Parathyroid adenoma (tissue), 2 donors: ENCODE measurements at regions not wholly inside any gene's neighbourhood (a gene's known extent, or its start where the extent isn't known, plus 50 kb on each side); places are given as distances from the start of the nearest gene placed in this dataset.

ENCODE experiments used
- H2AFZ ChIP-seq: fragments of 300-600 bp; sonication (generic); one replicate; pipeline ENCODE4 v1.7.0; 2017; ENCODE audit warnings: antibody characterized with exemption, mild to moderate bottlenecking
- H3K27ac ChIP-seq: fragments of 300-600 bp; sonication (generic); one replicate; pipeline ENCODE4 v1.7.0; 2017
- H3K27me3 ChIP-seq: fragments of 300-600 bp; sonication (generic); one replicate; pipeline ENCODE4 v1.7.0; 2017; ENCODE audit warnings: low read length; ENCODE audit not compliant: control insufficient read depth, insufficient read depth
- H3K36me3 ChIP-seq: fragments of 300-600 bp; sonication (generic); one replicate; pipeline ENCODE4 v1.7.0; 2017; ENCODE audit warnings: low read length; ENCODE audit not compliant: control insufficient read depth, insufficient read depth
- H3K4me1 ChIP-seq: fragments of 300-600 bp; sonication (generic); one replicate; pipeline ENCODE4 v1.7.0; 2017; ENCODE audit warnings: control low read depth
- H3K4me2 ChIP-seq: fragments of 300-600 bp; sonication (generic); one replicate; pipeline ENCODE4 v1.7.0; 2017; ENCODE audit warnings: low read length
- H3K4me3 ChIP-seq: fragments of 300-600 bp; sonication (generic); one replicate; pipeline ENCODE4 v1.7.0; 2017; ENCODE audit warnings: low read depth, low read length
- H3K79me2 ChIP-seq: fragments of 300-600 bp; sonication (generic); one replicate; pipeline ENCODE4 v1.7.0; 2017; ENCODE audit warnings: control low read depth
- H3K9ac ChIP-seq: fragments of 300-600 bp; sonication (generic); one replicate; pipeline ENCODE4 v1.7.0; 2017; ENCODE audit warnings: mild to moderate bottlenecking
- H3K9me3 ChIP-seq: fragments of 300-600 bp; sonication (generic); one replicate; pipeline ENCODE4 v1.7.0; 2017; ENCODE audit warnings: low read length; ENCODE audit not compliant: control insufficient read depth
- CTCF ChIP-seq: fragments of 300-600 bp; sonication (generic); IDR thresholded peaks from one replicate; pipeline ENCODE4 v1.7.0; 2017; ENCODE audit warnings: antibody characterized with exemption, mild to moderate bottlenecking
- donor health status: primary hyperparathyroidism.

- Histone ChIP-seq H3K4me3 (no peak overlapping the region), H3K4me1 (no peaks in the 10 kb centered on the region), H3K36me3 (no peaks in the 10 kb centered on the region), H3K79me2 (no peaks in the 10 kb centered on the region), H3K4me2 (no peak overlapping the region), H3K27ac (no peak overlapping the region), H2AFZ (no peak overlapping the region), H3K9ac (no peak overlapping the region), H3K27me3 (no peaks in the 10 kb centered on the region), H3K9me3 (no peaks in the 10 kb centered on the region)
- no peak for TF ChIP-seq CTCF
Observed at GRCh38 chr11:19632499-19632834, 80.2 kb upstream of the NAV2 start.

- Histone ChIP-seq H3K27ac (no peak overlapping the region), H3K4me1 (no peaks in the 10 kb centered on the region), H3K9me3 (no peaks in the 10 kb centered on the region), H2AFZ (no peak overlapping the region), H3K36me3 (no peaks in the 10 kb centered on the region), H3K9ac (no peak overlapping the region), H3K79me2 (no peaks in the 10 kb centered on the region), H3K4me3 (no peak overlapping the region), H3K27me3 (no peaks in the 10 kb centered on the region), H3K4me2 (no peak overlapping the region)
- TF ChIP-seq CTCF, result no peak
Observed at GRCh38 chr11:19631712-19632498, 80.7 kb upstream of the NAV2 start.

- Histone ChIP-seq H3K27ac (no peak overlapping the region), H3K79me2 (no peaks in the 10 kb centered on the region), H3K27me3 (no peaks in the 10 kb centered on the region), H3K4me1 (no peaks in the 10 kb centered on the region), H3K36me3 (no peaks in the 10 kb centered on the region), H2AFZ (no peak overlapping the region), H3K9ac (no peak overlapping the region), H3K4me2 (no peak overlapping the region), H3K9me3 (no peaks in the 10 kb centered on the region), H3K4me3 (no peak overlapping the region)
- TF ChIP-seq CTCF, result no peak
Observed at GRCh38 chr11:19628018-19628417, 84.6 kb upstream of the NAV2 start.

- Histone ChIP-seq H3K4me3 (no peak overlapping the region), H3K36me3 (no peaks in the 10 kb centered on the region), H3K4me2 (no peak overlapping the region), H3K27me3 (no peaks in the 10 kb centered on the region), H3K9me3 (no peaks in the 10 kb centered on the region), H3K27ac (no peak overlapping the region), H3K9ac (no peak overlapping the region), H3K79me2 (no peaks in the 10 kb centered on the region), H2AFZ (no peak overlapping the region), H3K4me1 (no peaks in the 10 kb centered on the region)
- no peak for TF ChIP-seq CTCF
Observed at GRCh38 chr11:19627566-19627965, 85.1 kb upstream of the NAV2 start.

GRCh38 chr11:19625438-19625837 lies 87.2 kb upstream of the NAV2 start:
- Histone ChIP-seq H3K4me3 (no peak overlapping the region), H3K27me3 (no peaks in the 10 kb centered on the region), H3K36me3 (no peaks in the 10 kb centered on the region), H3K4me1 (no peaks in the 10 kb centered on the region), H3K9me3 (no peaks in the 10 kb centered on the region), H3K9ac (no peak overlapping the region), H2AFZ (no peak overlapping the region), H3K27ac (no peak overlapping the region), H3K4me2 (no peak overlapping the region), H3K79me2 (no peaks in the 10 kb centered on the region)
- TF ChIP-seq CTCF, result no peak
